K562 (cell line): ENCODE measurements at regions not wholly inside any gene's neighbourhood (a gene's known extent, or its start where the extent isn't known, plus 50 kb on each side); places are given as distances from the start of the nearest gene placed in this dataset.

Experiments used
- GABPA ChIP-seq: fragments of 200-800 bp; sonication (Bioruptor generic); conservative IDR thresholded peaks from 2 replicates; pipeline ENCODE4 v1.6.1; 2016; ENCODE audit warnings: low read depth, missing genetic modification characterization, missing compliant biosample characterization
- KAT8 ChIP-seq: fragments of 450-650 bp; IDR thresholded peaks from 2 replicates; pipeline ENCODE4 v1.6.1; 2016; ENCODE audit warnings: low read depth, mild to moderate bottlenecking
- SMARCA4 ChIP-seq: fragments of 450-650 bp; IDR thresholded peaks from 2 replicates; pipeline ENCODE4 v1.6.1; 2016
- TF ChIP-seq, protein P1 (sequence below): sonication (generic); formaldehyde crosslinking; IDR thresholded peaks from 2 replicates; pipeline ENCODE4 v1.8.1; 2023; ENCODE audit warnings: mild to moderate bottlenecking, missing genetic modification reagents

DNA sequence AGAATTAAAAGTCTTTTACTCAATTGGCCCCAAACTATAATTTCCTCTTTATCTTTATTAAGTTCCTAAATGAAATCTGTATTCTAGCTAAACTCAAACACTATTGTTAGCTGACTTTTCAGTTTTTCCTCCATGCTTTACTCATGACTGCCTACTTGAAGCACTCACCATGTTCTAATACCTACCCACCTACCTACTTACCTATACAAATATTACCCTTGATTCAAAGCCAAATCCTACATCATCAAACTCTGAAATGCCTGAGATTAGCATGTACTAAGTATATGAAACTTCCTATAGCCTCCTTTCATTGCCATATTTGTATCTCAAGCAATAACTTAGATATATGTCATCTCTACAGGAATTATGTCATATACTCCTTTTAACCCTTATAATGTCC lies 259.7 kb downstream of the HDGFL1 start:
- TF ChIP-seq KAT8 (no peak), SMARCA4 (no peak), GABPA (no peak)
- TF ChIP-seq, protein P1, sequence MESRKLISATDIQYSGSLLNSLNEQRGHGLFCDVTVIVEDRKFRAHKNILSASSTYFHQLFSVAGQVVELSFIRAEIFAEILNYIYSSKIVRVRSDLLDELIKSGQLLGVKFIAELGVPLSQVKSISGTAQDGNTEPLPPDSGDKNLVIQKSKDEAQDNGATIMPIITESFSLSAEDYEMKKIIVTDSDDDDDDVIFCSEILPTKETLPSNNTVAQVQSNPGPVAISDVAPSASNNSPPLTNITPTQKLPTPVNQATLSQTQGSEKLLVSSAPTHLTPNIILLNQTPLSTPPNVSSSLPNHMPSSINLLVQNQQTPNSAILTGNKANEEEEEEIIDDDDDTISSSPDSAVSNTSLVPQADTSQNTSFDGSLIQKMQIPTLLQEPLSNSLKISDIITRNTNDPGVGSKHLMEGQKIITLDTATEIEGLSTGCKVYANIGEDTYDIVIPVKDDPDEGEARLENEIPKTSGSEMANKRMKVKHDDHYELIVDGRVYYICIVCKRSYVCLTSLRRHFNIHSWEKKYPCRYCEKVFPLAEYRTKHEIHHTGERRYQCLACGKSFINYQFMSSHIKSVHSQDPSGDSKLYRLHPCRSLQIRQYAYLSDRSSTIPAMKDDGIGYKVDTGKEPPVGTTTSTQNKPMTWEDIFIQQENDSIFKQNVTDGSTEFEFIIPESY (CRISPR knock-in tag), result no peak
